Inflammatory macrophage treated with lipopolysaccharide for 1 hour (primary cell): ENCODE measurements at regions not wholly inside any gene's neighbourhood (a gene's known extent, or its start where the extent isn't known, plus 50 kb on each side); places are given as distances from the start of the nearest gene placed in this dataset.

Experiments used
- DNase-seq, 2 donors: peaks; one replicate each; pipeline ENCODE4 v3.0.0-alpha.2; 2020 to 2022

DNA sequence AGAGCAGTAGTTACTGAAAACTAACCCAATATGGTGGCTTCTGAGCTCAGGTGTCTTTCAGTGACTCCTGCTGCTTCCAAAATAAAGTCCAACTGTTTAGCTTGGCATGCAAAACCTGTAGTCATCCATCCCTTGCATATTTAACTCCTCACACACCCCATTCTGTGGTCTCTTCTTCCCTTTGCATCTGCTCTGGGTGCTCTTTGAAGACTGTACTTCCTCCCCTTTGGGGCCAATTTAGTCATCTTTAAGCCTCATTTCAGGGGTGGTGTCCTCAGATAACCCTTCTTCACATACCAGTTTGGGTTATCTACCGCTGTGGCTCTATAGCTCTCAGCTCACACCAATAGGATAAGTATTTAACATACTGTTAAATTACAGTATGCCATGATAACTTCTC, 209.9 kb upstream of the DMRT1 start:
- no peak for DNase-seq

DNA sequence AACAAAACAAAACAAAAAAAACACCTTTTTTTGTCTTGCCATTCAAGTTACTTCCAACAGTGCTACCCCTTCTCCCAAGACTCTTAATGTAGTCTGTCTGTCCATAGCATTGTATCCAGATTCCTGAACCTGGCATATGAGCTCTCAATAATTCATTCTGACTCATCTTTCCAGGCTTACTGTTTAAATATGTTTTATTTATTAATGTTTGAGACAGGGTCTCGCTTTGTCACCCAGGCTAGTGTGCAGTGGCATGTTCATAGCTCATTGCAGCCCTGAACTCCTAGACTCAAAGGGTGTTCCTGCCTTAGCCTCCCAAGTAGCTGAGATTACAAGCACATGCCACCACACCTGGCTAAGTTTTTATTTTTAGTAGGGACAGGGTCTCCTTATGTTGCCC, 208.0 kb upstream of the DMRT1 start:
- no peak for DNase-seq

- no peak for DNase-seq
These were observed 204.4 kb upstream of the DMRT1 start for GRCh38 chr9:636931-637591.

DNA sequence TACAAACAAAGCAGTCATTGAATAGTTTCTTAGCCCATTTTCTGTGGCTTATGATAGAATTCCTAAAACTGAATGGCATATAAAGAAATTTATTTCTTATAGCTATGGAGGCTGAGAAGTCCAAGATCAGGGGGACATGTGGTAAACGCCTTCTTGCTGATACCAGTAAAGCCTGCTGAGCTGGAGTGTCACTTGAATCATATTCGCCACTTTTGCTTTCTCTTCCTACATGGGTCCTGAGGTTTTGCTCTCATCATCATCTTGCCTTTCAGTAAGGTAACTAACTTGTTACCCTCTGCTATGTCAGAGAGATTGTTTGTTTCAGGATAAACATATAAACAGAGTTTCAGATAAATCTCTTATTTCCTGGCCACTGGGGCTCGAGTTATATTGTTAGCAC, 203.3 kb upstream of the DMRT1 start:
- no peak for DNase-seq

DNA sequence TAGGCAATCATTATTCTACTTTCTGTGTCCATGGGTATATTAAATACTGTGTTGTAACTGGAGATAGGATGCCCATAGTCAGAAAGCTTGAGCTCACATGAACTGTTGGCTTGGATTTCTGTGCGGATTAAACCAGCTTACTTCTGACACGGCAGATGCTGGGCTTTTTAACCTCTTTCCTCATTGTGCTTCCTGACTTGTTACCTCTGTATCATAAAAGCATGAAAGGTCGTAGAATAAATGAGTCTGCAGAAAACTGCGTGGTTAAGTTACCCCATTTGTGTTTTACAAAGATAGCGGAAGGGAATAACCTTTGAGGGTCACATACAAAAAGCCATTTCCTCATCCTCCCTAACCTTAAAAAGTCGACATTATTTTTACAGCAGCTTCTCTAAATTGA, 199.5 kb upstream of the DMRT1 start:
- peak; percentile 17 to 22 for DNase-seq

GRCh38 chr9:643966-644365, 197.5 kb upstream of the DMRT1 start:
- no peak for DNase-seq

DNA sequence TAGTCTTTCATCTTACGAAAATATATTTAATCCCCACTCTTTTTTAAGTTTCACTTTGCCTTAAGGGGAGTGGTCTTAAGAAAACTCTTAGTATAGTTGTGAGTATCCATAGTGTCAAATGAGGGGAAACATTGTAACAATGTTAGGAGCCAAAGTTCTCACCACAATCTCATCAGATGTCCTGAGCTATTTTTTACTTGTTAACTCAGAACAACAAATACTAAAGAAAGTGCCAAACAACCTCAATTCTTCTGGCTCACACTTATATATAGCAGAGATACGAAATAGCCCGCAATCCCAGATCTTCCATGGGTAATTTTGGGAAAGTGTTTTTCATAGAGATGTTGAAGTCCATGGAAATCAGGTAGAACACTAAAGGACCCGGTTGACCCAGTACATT, 194.0 kb upstream of the DMRT1 start:
- DNase-seq: no peak

GRCh38 chr9:649128-650074, 192.1 kb upstream of the DMRT1 start:
- no peak for DNase-seq

- DNase-seq: peak; percentile 9 to 10
These were observed 191.1 kb upstream of the DMRT1 start for GRCh38 chr9:650362-650761.

- DNase-seq: no peak
These were observed 190.1 kb upstream of the DMRT1 start for GRCh38 chr9:651371-651770.

GRCh38 chr9:652914-653313, 188.6 kb upstream of the DMRT1 start:
- peak; percentile 42 to 66 for DNase-seq

GRCh38 chr9:653421-653820, 188.1 kb upstream of the DMRT1 start:
- DNase-seq: no peak

- no peak for DNase-seq
These were observed 187.6 kb upstream of the DMRT1 start for GRCh38 chr9:653856-654387.

DNA sequence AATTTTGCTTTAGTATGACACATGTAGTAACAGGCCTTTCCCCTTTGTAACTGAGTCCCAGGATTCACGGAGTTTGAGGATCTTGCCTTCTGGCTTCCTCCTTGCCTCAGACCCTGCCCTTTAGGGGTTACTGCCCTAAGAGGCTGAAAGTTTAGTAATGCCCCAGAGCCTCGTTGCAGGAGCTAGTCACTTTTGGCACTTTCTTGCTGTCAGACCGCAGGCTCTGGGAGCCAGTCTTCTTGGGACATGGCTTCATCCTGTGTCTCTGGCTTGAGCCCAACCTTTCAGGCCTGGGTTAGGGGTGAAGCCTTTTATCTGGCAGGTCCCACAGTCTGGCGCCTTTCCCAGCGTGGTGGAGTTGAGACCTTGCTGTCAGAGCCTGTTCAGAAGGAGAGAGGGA, 185.6 kb upstream of the DMRT1 start:
- no peak for DNase-seq

DNA sequence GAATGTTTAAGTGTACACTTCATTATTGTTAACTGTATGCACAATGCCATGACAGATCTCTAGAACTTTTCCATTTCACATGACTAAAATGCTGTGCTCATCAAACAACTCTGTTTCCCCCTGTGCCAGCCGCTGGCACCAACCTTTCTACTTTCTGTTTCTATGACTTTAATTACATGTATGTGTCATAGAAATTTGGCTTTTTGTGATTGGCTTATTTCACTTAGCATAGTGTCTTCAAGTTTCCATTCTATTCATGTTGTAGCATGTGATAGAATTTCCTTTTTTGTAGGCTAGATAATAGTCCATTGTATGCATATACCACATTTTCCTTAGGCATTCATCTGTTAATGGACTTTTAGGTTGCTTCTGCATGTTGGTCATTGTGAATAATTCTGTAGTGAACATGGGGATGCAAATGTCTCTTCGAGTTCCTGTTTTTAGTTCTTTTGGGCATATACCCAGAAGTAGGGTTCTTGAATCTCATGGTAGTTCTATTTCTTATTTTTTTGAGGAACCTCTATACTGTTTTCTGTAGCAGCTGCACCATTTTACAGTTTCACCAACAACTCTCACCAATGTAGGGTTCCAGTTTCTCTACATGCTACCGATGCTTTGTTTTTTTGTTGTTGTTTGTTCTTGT, 184.4 kb upstream of the DMRT1 start:
- DNase-seq: peak; percentile 29 to 47

- no peak for DNase-seq
These were observed 182.2 kb upstream of the DMRT1 start for GRCh38 chr9:659286-659685.

DNA sequence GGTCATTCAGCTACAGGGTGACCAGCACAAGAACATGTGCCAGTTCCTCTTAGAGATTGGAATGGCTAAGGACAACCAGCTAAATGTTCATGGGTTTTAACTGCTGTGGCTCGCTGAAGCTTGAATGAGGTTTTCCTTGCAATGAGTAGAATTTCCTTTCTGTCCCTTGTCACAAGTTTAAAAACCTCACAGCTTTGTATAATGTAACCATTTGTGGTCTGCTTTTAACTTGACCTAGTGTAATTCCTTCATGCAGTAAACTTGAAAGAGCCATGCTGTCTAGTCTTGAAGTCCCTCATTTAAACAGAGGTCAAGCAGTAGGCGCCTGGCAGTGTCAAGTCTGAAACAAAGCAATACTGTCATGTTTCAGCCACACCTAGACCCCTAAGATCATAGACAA, 181.3 kb upstream of the DMRT1 start:
- no peak for DNase-seq

DNA sequence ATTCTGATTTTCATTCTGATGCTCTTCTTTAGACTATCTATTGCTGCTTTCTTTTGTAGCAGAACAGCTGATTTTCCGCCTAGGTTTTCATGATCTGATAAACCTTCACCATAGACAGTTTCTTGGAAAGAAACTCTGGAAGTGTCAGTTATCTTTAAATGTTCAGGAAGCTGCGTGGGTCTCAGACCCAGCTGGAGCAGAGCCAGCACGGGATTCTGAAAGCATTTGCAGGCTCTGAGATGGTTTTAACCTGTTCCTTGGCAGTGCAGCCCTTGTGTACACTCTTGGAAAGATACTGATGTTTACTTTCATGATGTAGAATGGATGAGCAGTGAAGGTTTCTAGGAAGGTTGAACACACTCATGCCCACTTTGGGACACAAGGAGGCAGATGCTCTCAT, 178.0 kb upstream of the DMRT1 start:
- DNase-seq: no peak

- no peak for DNase-seq
These were observed 176.2 kb upstream of the DMRT1 start for GRCh38 chr9:665296-665695.

GRCh38 chr9:671997-672396, 169.5 kb upstream of the DMRT1 start:
- no peak for DNase-seq

DNA sequence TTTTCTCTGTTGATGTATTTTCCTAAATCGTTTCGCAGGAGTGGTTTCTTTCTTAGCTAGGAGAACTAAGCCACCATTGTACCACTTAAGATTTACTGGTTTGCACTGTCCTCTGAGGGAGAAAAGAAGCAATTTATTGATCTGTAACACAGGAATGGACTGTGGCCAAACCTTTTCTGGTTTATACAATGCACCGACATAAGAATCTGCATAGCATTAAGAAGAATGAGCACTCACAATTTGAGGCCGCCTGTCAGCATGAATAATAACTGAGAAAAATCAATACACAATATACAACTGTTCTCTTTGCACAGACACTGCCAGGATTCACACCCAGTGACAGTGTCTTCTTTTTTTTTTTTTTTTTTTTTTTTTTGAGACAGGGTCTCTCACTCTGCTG, 168.6 kb upstream of the DMRT1 start:
- DNase-seq: no peak

DNA sequence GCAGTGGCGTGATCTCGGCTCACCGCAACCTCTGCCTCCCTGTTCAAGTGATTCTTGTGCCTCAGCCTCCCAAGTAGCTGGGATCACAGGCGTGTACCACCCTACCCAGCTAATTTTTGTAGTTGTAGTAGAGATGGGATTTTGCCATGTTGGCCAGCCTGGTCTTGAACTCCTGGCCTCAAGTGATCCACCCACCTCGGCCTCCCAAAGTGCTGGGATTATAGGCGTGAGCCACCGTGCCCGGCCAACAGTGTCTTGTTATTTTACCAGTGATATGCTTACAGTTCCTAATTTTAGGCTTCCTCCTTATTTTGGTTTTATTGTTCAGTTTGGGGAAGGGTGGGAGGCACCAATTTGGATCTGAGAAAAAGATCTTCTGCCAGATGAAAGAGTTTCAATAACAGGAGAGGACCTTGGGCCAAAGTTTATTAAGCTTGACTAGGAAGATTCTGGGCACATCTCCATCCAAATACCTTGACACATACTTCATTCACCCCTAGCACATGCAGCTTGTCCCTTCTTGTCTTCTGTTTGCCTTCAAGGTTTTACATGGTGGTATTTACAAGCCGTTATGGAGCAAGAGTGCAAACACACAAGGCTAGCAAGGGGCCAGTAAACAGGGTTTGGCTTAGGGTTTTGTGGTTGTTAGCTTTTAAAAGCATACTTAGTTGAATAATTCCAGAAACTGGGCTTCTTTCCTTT, 168.1 kb upstream of the DMRT1 start:
- DNase-seq: no peak

GRCh38 chr9:673966-674526, 167.5 kb upstream of the DMRT1 start:
- DNase-seq: no peak
